GM19452 (cell line): ENCODE measurements at regions not wholly inside any gene's neighbourhood (a gene's known extent, or its start where the extent isn't known, plus 50 kb on each side); places are given as distances from the start of the nearest gene placed in this dataset.

Experiments
- ATAC-seq: cut with Tn5 transposase; IDR thresholded peaks from one replicate; pipeline ENCODE4 v1.9.1; 2021; ENCODE audit not compliant: unreplicated experiment

- ATAC-seq, result no peak
Measured at GRCh38 chr7:136336932-136337331, 359.8 kb upstream of the MTPN start.

GRCh38 chr7:136333636-136334035 is 356.5 kb upstream of the MTPN start:
- no peak for ATAC-seq

- no peak for ATAC-seq
Measured at GRCh38 chr7:136326045-136326609, 349.0 kb upstream of the MTPN start.

- ATAC-seq, result no peak
Measured at GRCh38 chr7:136325578-136325977, 348.4 kb upstream of the MTPN start.

- ATAC-seq, result no peak
Measured at GRCh38 chr7:136325027-136325426, 347.9 kb upstream of the MTPN start.

- no peak for ATAC-seq
Measured at GRCh38 chr7:136324073-136324704, 347.0 kb upstream of the MTPN start.

GRCh38 chr7:136312592-136312991 is 335.4 kb upstream of the MTPN start:
- ATAC-seq, result no peak

- ATAC-seq, result no peak
Measured at GRCh38 chr7:136309407-136309806, 332.2 kb upstream of the MTPN start.

GRCh38 chr7:136308230-136308629 is 331.1 kb upstream of the MTPN start:
- no peak for ATAC-seq

- no peak for ATAC-seq
Measured at GRCh38 chr7:136303162-136303561, 326.0 kb upstream of the MTPN start.

GRCh38 chr7:136302049-136302448 is 324.9 kb upstream of the MTPN start:
- no peak for ATAC-seq

GRCh38 chr7:136294977-136295376 is 317.8 kb upstream of the MTPN start:
- no peak for ATAC-seq

GRCh38 chr7:136293841-136294391 is 316.8 kb upstream of the MTPN start:
- ATAC-seq, result no peak

GRCh38 chr7:136293272-136293671 is 316.1 kb upstream of the MTPN start:
- ATAC-seq, result peak; percentile 77

- no peak for ATAC-seq
Measured at GRCh38 chr7:136292365-136292764, 315.2 kb upstream of the MTPN start.

- ATAC-seq, result no peak
Measured at GRCh38 chr7:136290351-136290750, 313.2 kb upstream of the MTPN start.

GRCh38 chr7:136278057-136278456 is 300.9 kb upstream of the MTPN start:
- ATAC-seq, result no peak

GRCh38 chr7:136275794-136276193 is 298.6 kb upstream of the MTPN start:
- no peak for ATAC-seq

- ATAC-seq, result no peak
Measured at GRCh38 chr7:136274636-136275345, 297.6 kb upstream of the MTPN start.

- ATAC-seq, result no peak
Measured at GRCh38 chr7:136272934-136273333, 295.8 kb upstream of the MTPN start.

- ATAC-seq, result no peak
Measured at GRCh38 chr7:136267822-136268221, 290.7 kb upstream of the MTPN start.

GRCh38 chr7:136266457-136266856 is 289.3 kb upstream of the MTPN start:
- ATAC-seq, result no peak
